HUES6 (cell line): ENCODE measurements at regions not wholly inside any gene's neighbourhood (a gene's known extent, or its start where the extent isn't known, plus 50 kb on each side); places are given as distances from the start of the nearest gene placed in this dataset.

ENCODE experiments used
- H3K27ac ChIP-seq: 2 replicates; pipeline ENCODE4 v1.7.0; 2013; ENCODE audit warnings: low read depth, mild to moderate bottlenecking, low read length, inconsistent platforms
- H3K27me3 ChIP-seq: 2 replicates; pipeline ENCODE4 v1.6.1; 2013; ENCODE audit warnings: low read length; ENCODE audit not compliant: control insufficient read depth, insufficient read depth
- H3K36me3 ChIP-seq: 2 replicates; pipeline ENCODE4 v1.6.1; 2013; ENCODE audit warnings: low read length; ENCODE audit not compliant: control insufficient read depth, insufficient read depth
- H3K4me1 ChIP-seq: 2 replicates; pipeline ENCODE4 v1.6.1; 2013; ENCODE audit warnings: low read length; ENCODE audit not compliant: control insufficient read depth, insufficient read depth
- H3K4me3 ChIP-seq: 2 replicates; pipeline ENCODE4 v1.5.1; 2013; ENCODE audit warnings: low read depth, low read length
- H3K9ac ChIP-seq: one replicate; pipeline ENCODE4 v1.6.1; 2013; ENCODE audit warnings: mild to moderate bottlenecking, low read length
- H3K9me3 ChIP-seq: 2 replicates; pipeline ENCODE4 v1.6.1; 2013; ENCODE audit warnings: low read depth, low read length; ENCODE audit not compliant: control insufficient read depth, insufficient read depth

DNA sequence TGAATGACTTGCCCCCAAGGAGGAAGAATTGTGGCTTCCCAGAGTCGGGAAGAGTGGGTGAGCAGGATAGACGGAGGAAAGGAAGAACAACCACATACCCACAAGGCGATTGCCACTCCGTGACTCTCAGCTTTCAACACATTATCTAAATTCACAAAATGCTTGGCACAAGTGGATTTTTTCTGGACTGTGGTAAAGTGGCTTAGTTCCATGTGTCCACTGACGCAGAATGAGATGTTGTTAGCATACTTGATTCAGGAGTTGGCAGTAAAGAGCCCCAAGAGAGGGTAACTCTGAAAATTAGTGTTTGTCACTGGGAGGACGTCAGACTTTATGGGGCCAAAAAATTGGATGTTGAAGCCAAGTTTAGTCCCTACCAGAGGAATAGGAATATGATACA is 198.8 kb upstream of the CTNNB1 start:
- peaks cover 53% of the 10 kb centered on the region for H3K4me1 ChIP-seq
- no peaks in the 10 kb centered on the region for H3K36me3 ChIP-seq
- no peaks in the 10 kb centered on the region for H3K9me3 ChIP-seq
- no peak overlapping the region for H3K27ac ChIP-seq
- no peaks in the 10 kb centered on the region for H3K27me3 ChIP-seq
- H3K4me3 ChIP-seq, result no peak overlapping the region
- H3K9ac ChIP-seq, result no peak overlapping the region

DNA sequence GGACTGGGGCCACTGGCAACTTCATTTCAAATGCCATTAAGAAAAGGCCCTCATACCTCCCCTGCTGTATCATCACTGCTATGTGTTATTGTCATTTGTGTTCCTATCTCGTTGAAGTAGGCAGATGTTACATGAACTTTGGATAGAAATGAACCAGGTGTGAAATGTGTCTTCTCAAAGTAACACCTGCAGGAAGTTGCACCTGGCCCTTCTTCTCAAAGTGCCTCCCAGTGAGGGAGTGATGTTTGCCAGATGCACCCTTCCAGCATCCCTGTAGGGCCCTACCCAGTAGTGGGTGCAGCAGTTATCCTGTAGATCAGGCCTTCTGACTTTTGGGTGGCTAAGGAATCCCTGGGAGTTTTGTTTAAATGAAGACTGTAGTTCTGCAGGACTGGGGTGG is 197.7 kb upstream of the CTNNB1 start:
- Histone ChIP-seq H3K27me3 (no peaks in the 10 kb centered on the region), H3K27ac (no peak overlapping the region), H3K36me3 (no peaks in the 10 kb centered on the region), H3K9me3 (no peaks in the 10 kb centered on the region), H3K4me3 (no peak overlapping the region), H3K4me1 (peaks cover 42% of the 10 kb centered on the region), H3K9ac (no peak overlapping the region)

DNA sequence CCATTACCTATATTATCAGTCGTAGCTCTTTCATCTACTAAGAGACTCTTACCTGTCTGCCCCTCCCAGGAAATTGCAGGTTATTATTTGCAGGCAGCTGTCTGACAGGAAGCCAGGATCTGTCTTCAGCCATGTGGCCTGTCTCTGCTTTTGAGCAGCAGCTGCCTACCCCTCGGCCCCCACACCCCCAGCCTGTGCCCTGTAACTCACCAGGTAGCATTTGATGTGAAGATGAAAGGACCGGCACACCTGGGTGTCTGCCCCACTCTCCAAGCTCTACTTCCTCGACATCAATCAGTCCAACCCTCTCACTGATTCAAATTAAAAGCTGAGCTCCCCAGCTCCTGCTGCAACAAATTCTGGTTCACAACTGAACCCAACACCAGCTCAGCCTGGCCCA is 197.2 kb upstream of the CTNNB1 start:
- no peak overlapping the region for H3K4me3 ChIP-seq
- peaks cover 3% of the 10 kb centered on the region; the same call in 1 of the 2 replicates for H3K9me3 ChIP-seq
- H3K36me3 ChIP-seq, result no peaks in the 10 kb centered on the region

DNA sequence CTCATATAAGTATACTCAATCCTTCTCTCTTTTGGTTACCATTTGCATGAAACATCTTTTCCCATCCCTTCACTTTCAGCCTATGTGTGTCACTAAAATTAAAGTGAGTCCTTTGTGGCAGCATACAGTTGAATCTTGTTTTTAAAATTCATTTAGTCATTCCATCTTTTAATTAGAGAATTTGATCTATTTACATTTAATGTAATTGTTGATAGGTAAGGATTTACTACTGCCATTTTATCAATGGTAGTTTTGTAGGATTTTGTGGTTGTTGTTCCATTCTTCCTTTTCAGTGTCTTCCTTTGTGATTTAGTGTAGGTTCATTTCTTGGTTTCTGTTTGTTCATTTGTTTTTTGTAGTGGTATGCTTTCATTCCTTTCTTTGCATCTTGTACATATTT is 191.9 kb upstream of the CTNNB1 start:
- Histone ChIP-seq H3K4me3 (no peak overlapping the region), H3K9ac (no peak overlapping the region), H3K4me1 (no peaks in the 10 kb centered on the region), H3K27me3 (no peaks in the 10 kb centered on the region), H3K9me3 (peaks cover 17% of the 10 kb centered on the region), H3K36me3 (no peaks in the 10 kb centered on the region), H3K27ac (no peak overlapping the region)

More for the DNA sequence above, 197.2 kb upstream of the CTNNB1 start:
- no peak overlapping the region for H3K27ac ChIP-seq
- H3K4me1 ChIP-seq, result peaks cover 36% of the 10 kb centered on the region
- no peaks in the 10 kb centered on the region for H3K27me3 ChIP-seq
- no peak overlapping the region for H3K9ac ChIP-seq

DNA sequence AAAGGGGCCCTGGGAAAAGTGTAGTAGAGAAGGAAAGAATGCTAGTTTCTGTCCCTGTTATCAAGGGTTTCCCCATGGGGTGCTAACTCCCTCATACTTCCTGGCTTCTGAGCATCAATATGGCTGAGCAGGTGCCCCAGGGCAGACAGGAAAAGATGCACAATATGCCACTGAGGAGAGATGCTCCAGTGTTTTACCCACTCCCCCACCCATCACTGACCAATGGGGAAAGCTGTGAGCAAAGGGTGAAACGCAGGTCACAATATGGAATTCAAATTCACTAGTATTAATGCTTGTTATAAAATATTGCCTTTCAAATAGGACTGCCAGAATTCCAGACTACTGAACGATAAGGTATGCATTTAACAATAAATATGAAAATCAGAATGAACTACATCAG is 187.5 kb upstream of the CTNNB1 start:
- no peaks in the 10 kb centered on the region for H3K27me3 ChIP-seq
- H3K4me1 ChIP-seq, result no peaks in the 10 kb centered on the region; the same call in 1 of the 2 replicates
- no peaks in the 10 kb centered on the region for H3K36me3 ChIP-seq
- no peak overlapping the region for H3K9ac ChIP-seq
- peaks cover 17% of the 10 kb centered on the region for H3K9me3 ChIP-seq
- no peak overlapping the region for H3K4me3 ChIP-seq
- no peak overlapping the region for H3K27ac ChIP-seq

DNA sequence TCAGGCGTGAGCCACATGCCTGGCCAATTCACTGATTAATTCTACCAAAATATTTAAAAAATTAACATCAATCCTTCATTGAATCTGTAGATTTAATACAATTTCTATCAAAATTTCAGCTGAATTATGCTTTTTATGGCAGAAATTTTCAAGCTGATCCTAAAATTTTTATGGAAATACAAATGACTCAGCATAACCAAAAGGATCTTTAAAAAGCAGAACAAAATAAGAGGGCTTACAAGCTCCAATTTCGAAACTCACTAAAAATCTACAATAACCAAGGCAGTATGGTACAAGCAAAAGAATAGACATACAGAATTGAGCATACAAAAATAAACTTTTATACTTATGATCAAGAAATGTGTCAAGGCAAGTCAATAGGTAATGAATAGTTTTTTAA is 180.4 kb upstream of the CTNNB1 start:
- H3K4me1 ChIP-seq, result peaks cover 2% of the 10 kb centered on the region
- H3K27ac ChIP-seq, result no peak overlapping the region
- no peak overlapping the region for H3K9ac ChIP-seq
- no peaks in the 10 kb centered on the region for H3K9me3 ChIP-seq
- H3K36me3 ChIP-seq, result no peaks in the 10 kb centered on the region
- H3K4me3 ChIP-seq, result no peak overlapping the region
- no peaks in the 10 kb centered on the region for H3K27me3 ChIP-seq

DNA sequence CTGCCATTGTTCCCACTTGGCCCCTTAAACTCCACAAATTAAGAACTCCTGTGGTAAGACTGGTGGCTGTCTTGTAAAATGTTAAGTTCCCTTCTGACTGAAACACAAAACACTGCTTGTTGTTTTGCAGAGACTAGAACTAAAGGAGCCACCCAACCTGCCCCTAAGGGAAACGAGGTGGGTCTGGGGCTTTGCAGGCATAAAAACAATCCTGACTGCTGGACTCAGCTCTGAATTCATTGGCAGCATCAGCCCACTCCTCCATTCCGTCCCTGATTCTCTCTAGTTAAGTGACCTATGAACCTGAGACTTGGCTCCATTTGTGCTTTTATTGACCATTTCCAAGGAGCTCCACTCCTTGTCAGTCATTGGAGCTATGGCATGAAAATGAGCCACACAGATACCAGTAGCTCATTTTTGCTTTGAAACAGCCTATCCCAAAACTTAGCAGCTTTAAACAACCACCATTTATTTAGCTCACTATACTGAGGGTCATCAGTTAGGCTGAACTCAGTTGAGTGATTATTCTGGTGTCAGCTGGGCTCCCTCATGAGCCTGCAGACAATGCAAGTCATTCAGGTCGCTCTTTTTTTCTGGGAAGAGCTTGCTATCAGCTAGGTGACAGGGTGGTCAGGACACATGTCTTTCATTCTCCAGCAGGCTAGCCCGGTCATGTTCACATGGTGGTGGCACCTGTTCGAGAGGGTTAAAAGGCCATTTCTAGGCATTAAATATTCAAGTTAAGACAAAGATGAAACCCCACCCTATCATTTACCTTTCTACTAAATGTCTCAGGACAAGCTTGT is 175.1 kb upstream of the CTNNB1 start:
- H3K4me3 ChIP-seq, result no peak overlapping the region
- no peaks in the 10 kb centered on the region for H3K27me3 ChIP-seq
- peaks cover 8% of the 10 kb centered on the region; the same call in 1 of the 2 replicates for H3K4me1 ChIP-seq
- no peak overlapping the region for H3K9ac ChIP-seq
- H3K27ac ChIP-seq, result no peak overlapping the region
- H3K36me3 ChIP-seq, result no peaks in the 10 kb centered on the region
- no peaks in the 10 kb centered on the region for H3K9me3 ChIP-seq

DNA sequence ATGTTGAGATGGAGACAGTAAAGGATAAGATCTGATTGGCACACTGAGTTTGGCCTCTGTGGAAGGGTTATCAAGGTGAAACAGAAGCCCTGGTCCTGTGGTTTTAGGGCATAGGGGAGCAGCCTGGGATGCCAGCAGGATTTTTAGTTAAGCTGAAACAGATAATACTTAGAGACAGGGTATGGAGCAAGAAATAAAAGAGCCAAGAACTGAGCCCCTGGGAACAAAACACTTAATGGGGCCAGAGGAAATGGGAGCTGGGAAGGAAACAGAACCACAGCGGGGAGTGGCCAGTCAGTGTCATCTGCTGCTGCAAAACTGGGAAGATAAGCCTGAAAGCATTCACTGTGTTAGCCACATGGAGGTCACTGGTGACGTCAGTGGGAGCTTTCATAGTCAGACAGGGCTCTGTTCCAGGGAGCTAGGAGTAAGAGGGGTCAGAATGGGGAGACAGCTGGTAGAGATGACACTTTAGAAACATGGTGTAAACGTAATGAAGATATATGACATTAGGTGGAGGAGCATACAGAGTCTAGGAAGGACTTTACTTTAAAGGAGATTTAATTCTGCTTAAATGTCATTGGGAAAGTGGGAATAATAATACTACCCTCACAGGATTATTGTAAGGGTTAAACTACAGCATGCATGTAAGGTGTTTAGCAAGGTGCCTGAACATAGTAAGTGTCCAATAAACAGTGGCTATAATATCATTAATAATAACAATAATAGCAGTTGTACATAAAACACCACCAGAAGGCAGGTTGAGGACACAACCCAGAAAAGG is 172.7 kb upstream of the CTNNB1 start:
- Histone ChIP-seq H3K27me3 (no peaks in the 10 kb centered on the region), H3K36me3 (no peaks in the 10 kb centered on the region), H3K4me1 (peaks cover 8% of the 10 kb centered on the region; the same call in 1 of the 2 replicates), H3K9me3 (no peaks in the 10 kb centered on the region), H3K27ac (no peak overlapping the region), H3K9ac (no peak overlapping the region), H3K4me3 (no peak overlapping the region)

DNA sequence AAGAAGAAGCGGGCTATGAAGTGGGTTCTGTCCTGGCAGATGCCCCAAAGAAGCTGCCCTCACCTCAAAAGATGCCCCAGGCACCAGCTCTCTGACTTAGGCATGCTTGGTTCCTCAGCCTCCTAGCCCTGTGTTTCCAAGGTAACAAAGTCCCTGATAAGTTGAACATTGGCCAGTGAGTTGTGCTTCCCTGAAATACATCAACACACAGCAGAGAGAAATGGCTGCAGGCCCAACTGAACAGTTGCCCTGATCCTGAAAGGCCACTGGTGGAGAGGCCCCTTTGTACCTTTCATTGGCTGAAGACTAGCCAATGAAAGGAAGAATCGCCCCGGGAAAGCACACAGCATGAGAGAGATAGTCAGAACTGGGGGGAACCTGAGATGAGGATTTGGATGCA is 169.9 kb upstream of the CTNNB1 start:
- H3K9ac ChIP-seq, result no peak overlapping the region

DNA sequence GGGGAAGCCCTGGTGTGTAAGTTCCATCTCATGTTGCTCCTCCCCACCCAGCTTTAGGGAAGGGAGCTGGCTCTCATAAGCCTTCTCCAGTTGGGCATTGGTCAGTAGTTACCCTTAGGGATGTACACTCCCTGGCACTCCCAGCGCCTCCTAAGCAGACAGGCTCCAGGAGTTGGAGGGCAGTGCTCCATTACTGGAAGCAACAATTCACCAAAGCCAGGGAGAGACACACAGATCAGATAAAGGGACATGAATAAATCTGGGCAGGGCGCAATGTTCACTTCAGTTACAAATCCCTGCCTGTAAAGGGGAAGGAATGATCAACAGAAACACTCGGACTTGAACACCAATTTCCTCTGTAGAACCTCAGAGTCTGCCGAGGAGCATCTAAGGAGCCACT is 169.1 kb upstream of the CTNNB1 start:
- H3K36me3 ChIP-seq, result no peaks in the 10 kb centered on the region
- no peak overlapping the region for H3K9ac ChIP-seq
- no peaks in the 10 kb centered on the region; the same call in 1 of the 2 replicates for H3K4me1 ChIP-seq
- H3K4me3 ChIP-seq, result no peak overlapping the region
- peaks cover 9% of the 10 kb centered on the region for H3K9me3 ChIP-seq
- H3K27ac ChIP-seq, result no peak overlapping the region
- no peaks in the 10 kb centered on the region for H3K27me3 ChIP-seq

More for the DNA sequence above, 169.9 kb upstream of the CTNNB1 start:
- Histone ChIP-seq H3K4me1 (peaks cover under 1% of the 10 kb centered on the region; the same call in 1 of the 2 replicates), H3K4me3 (no peak overlapping the region), H3K27ac (no peak overlapping the region), H3K9me3 (peaks cover 9% of the 10 kb centered on the region), H3K27me3 (no peaks in the 10 kb centered on the region), H3K36me3 (no peaks in the 10 kb centered on the region)

DNA sequence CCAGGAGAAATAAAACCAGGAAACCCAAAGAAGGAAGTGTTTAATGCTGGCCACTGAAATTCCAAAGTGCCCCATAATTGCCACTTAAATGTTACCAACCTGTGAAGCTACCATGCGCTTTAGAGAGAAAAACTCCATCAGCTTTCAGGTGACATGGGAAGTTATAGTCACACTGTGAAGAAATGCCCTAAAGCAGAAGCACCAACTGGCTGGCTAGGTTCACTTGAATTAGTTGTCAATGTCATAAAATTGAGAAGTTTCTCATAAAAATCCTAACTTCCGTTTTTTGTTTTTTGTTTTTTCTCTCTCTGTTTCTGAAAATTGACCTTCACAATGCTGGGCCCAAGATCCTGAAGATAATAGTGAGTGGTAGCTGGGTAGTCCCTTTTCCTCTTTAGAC is 167.9 kb upstream of the CTNNB1 start:
- no peaks in the 10 kb centered on the region for H3K36me3 ChIP-seq
- no peak overlapping the region for H3K27ac ChIP-seq
- no peak overlapping the region for H3K9ac ChIP-seq
- no peaks in the 10 kb centered on the region for H3K27me3 ChIP-seq
- H3K4me3 ChIP-seq, result no peak overlapping the region
- peaks cover 9% of the 10 kb centered on the region for H3K9me3 ChIP-seq
- no peaks in the 10 kb centered on the region; the same call in 1 of the 2 replicates for H3K4me1 ChIP-seq
